ENCODE measurements at regions not wholly inside any gene's neighbourhood (a gene's known extent, or its start where the extent isn't known, plus 50 kb on each side); places are given as distances from the start of the nearest gene placed in this dataset.

- Histone ChIP-seq H3K4me1 (ENCODE audit: insufficient read depth) (no peaks in the 10 kb centered on the region), H3K27ac (ENCODE audit: low read depth) (no peak overlapping the region), H3K4me3 (ENCODE audit: low read depth, low read length) (no peak overlapping the region), H3K36me3 (ENCODE audit: insufficient read depth) (no peaks in the 10 kb centered on the region)
- 67% methylated on average over 2 of the region's 2 CpGs for WGBS
- no peak for DNase-seq (ENCODE audit: extremely low spot score)
Observed at GRCh38 chr18:40932862-40933261, 1022.2 kb upstream of the PIK3C3 start.

- 72% methylated on average over 5 of the region's 5 CpGs for WGBS
- no peak for DNase-seq (ENCODE audit: extremely low spot score)
- Histone ChIP-seq H3K4me1 (ENCODE audit: insufficient read depth) (no peaks in the 10 kb centered on the region), H3K36me3 (ENCODE audit: insufficient read depth) (no peaks in the 10 kb centered on the region), H3K4me3 (ENCODE audit: low read depth, low read length) (no peak overlapping the region), H3K27ac (ENCODE audit: low read depth) (no peak overlapping the region)
Observed at GRCh38 chr18:40930211-40930882, 1024.7 kb upstream of the PIK3C3 start.

GRCh38 chr18:40929399-40929798, 1025.6 kb upstream of the PIK3C3 start:
- 79% methylated on average over 7 of the region's 7 CpGs for WGBS
- H3K27ac ChIP-seq (ENCODE audit: low read depth), result no peak overlapping the region
- DNase-seq (ENCODE audit: extremely low spot score), result no peak
- no peaks in the 10 kb centered on the region for H3K36me3 ChIP-seq (ENCODE audit: insufficient read depth)
- H3K4me1 ChIP-seq (ENCODE audit: insufficient read depth), result no peaks in the 10 kb centered on the region
- H3K4me3 ChIP-seq (ENCODE audit: low read depth, low read length), result no peak overlapping the region

- no peaks in the 10 kb centered on the region for H3K4me1 ChIP-seq (ENCODE audit: insufficient read depth)
- 52% methylated on average over 5 of the region's 5 CpGs for WGBS
- no peaks in the 10 kb centered on the region for H3K36me3 ChIP-seq (ENCODE audit: insufficient read depth)
- no peak overlapping the region for H3K27ac ChIP-seq (ENCODE audit: low read depth)
- no peak for DNase-seq (ENCODE audit: extremely low spot score)
- no peak overlapping the region for H3K4me3 ChIP-seq (ENCODE audit: low read depth, low read length)
Observed at GRCh38 chr18:40926679-40927078, 1028.4 kb upstream of the PIK3C3 start.

- Histone ChIP-seq H3K4me3 (ENCODE audit: low read depth, low read length) (no peak overlapping the region), H3K4me1 (ENCODE audit: insufficient read depth) (no peaks in the 10 kb centered on the region), H3K36me3 (ENCODE audit: insufficient read depth) (no peaks in the 10 kb centered on the region), H3K27ac (ENCODE audit: low read depth) (no peak overlapping the region)
- peak; percentile 42 for DNase-seq (ENCODE audit: extremely low spot score)
- WGBS, result 50% methylated on average over 1 of the region's 1 CpG
Observed at GRCh38 chr18:40925071-40925541, 1029.9 kb upstream of the PIK3C3 start.

GRCh38 chr18:40921845-40922629, 1033.0 kb upstream of the PIK3C3 start:
- Histone ChIP-seq H3K4me1 (ENCODE audit: insufficient read depth) (no peaks in the 10 kb centered on the region), H3K36me3 (ENCODE audit: insufficient read depth) (no peaks in the 10 kb centered on the region), H3K4me3 (ENCODE audit: low read depth, low read length) (no peak overlapping the region), H3K27ac (ENCODE audit: low read depth) (no peak overlapping the region)
- no peak for DNase-seq (ENCODE audit: extremely low spot score)
- 87% methylated on average over 4 of the region's 4 CpGs for WGBS

- no peak for DNase-seq (ENCODE audit: extremely low spot score)
- no peaks in the 10 kb centered on the region for H3K36me3 ChIP-seq (ENCODE audit: insufficient read depth)
- no peak overlapping the region for H3K27ac ChIP-seq (ENCODE audit: low read depth)
- H3K4me3 ChIP-seq (ENCODE audit: low read depth, low read length), result no peak overlapping the region
- no peaks in the 10 kb centered on the region for H3K4me1 ChIP-seq (ENCODE audit: insufficient read depth)
Observed at GRCh38 chr18:40917056-40917455, 1038.0 kb upstream of the PIK3C3 start.

GRCh38 chr18:40915724-40916123, 1039.3 kb upstream of the PIK3C3 start:
- no peak overlapping the region for H3K27ac ChIP-seq (ENCODE audit: low read depth)
- no peak overlapping the region for H3K4me3 ChIP-seq (ENCODE audit: low read depth, low read length)
- no peak for DNase-seq (ENCODE audit: extremely low spot score)
- 87% methylated on average over 4 of the region's 4 CpGs for WGBS
- H3K4me1 ChIP-seq (ENCODE audit: insufficient read depth), result no peaks in the 10 kb centered on the region
- no peaks in the 10 kb centered on the region for H3K36me3 ChIP-seq (ENCODE audit: insufficient read depth)

GRCh38 chr18:40911582-40912254, 1043.3 kb upstream of the PIK3C3 start:
- Histone ChIP-seq H3K4me3 (ENCODE audit: low read depth, low read length) (no peak overlapping the region), H3K27ac (ENCODE audit: low read depth) (no peak overlapping the region), H3K36me3 (ENCODE audit: insufficient read depth) (no peaks in the 10 kb centered on the region), H3K4me1 (ENCODE audit: insufficient read depth) (no peaks in the 10 kb centered on the region)
- WGBS, result 80% methylated on average over 4 of the region's 4 CpGs
- no peak for DNase-seq (ENCODE audit: extremely low spot score)

GRCh38 chr18:40911041-40911440, 1044.0 kb upstream of the PIK3C3 start:
- H3K4me1 ChIP-seq (ENCODE audit: insufficient read depth), result no peaks in the 10 kb centered on the region
- WGBS, result 51% methylated on average over 3 of the region's 3 CpGs
- no peak overlapping the region for H3K27ac ChIP-seq (ENCODE audit: low read depth)
- no peak overlapping the region for H3K4me3 ChIP-seq (ENCODE audit: low read depth, low read length)
- H3K36me3 ChIP-seq (ENCODE audit: insufficient read depth), result no peaks in the 10 kb centered on the region
- DNase-seq (ENCODE audit: extremely low spot score), result no peak

- H3K36me3 ChIP-seq (ENCODE audit: insufficient read depth), result no peaks in the 10 kb centered on the region
- H3K4me3 ChIP-seq (ENCODE audit: low read depth, low read length), result no peak overlapping the region
- no peak for DNase-seq (ENCODE audit: extremely low spot score)
- H3K4me1 ChIP-seq (ENCODE audit: insufficient read depth), result no peaks in the 10 kb centered on the region
- WGBS, result 63% methylated on average over 2 of the region's 2 CpGs
- H3K27ac ChIP-seq (ENCODE audit: low read depth), result no peak overlapping the region
Observed at GRCh38 chr18:40907842-40908241, 1047.2 kb upstream of the PIK3C3 start.

- no peak for DNase-seq (ENCODE audit: extremely low spot score)
- Histone ChIP-seq H3K27ac (ENCODE audit: low read depth) (no peak overlapping the region), H3K36me3 (ENCODE audit: insufficient read depth) (no peaks in the 10 kb centered on the region), H3K4me1 (ENCODE audit: insufficient read depth) (no peaks in the 10 kb centered on the region), H3K4me3 (ENCODE audit: low read depth, low read length) (no peak overlapping the region)
- WGBS, result 25% methylated on average over 1 of the region's 1 CpG
Observed at GRCh38 chr18:40904295-40904694, 1050.7 kb upstream of the PIK3C3 start.

GRCh38 chr18:40902436-40902835, 1052.6 kb upstream of the PIK3C3 start:
- 84% methylated on average over 2 of the region's 2 CpGs for WGBS
- H3K36me3 ChIP-seq (ENCODE audit: insufficient read depth), result no peaks in the 10 kb centered on the region
- no peak overlapping the region for H3K27ac ChIP-seq (ENCODE audit: low read depth)
- no peak for DNase-seq (ENCODE audit: extremely low spot score)
- no peaks in the 10 kb centered on the region for H3K4me1 ChIP-seq (ENCODE audit: insufficient read depth)
- H3K4me3 ChIP-seq (ENCODE audit: low read depth, low read length), result no peak overlapping the region

GRCh38 chr18:40897884-40898283, 1057.2 kb upstream of the PIK3C3 start:
- H3K36me3 ChIP-seq (ENCODE audit: insufficient read depth), result no peaks in the 10 kb centered on the region
- no peak overlapping the region for H3K4me3 ChIP-seq (ENCODE audit: low read depth, low read length)
- H3K27ac ChIP-seq (ENCODE audit: low read depth), result no peak overlapping the region
- WGBS, result 90% methylated on average over 3 of the region's 3 CpGs
- no peaks in the 10 kb centered on the region for H3K4me1 ChIP-seq (ENCODE audit: insufficient read depth)
- no peak for DNase-seq (ENCODE audit: extremely low spot score)
